Trophoblast cell (in vitro differentiated cells and primary cell): ENCODE measurements at regions not wholly inside any gene's neighbourhood (a gene's known extent, or its start where the extent isn't known, plus 50 kb on each side); places are given as distances from the start of the nearest gene placed in this dataset.

Experiments
- DNase-seq, 2 donors: peaks; one replicate each; pipeline ENCODE4 v3.0.0-alpha.2; 2016
- H2AFZ ChIP-seq: 2 replicates; pipeline ENCODE4 v1.6.1; 2013; ENCODE audit warnings: low read length, moderate library complexity, mild to moderate bottlenecking; ENCODE audit not compliant: insufficient read depth, poor library complexity
- H2AK5ac ChIP-seq: 2 replicates; pipeline ENCODE4 v1.6.1; 2013; ENCODE audit warnings: mild to moderate bottlenecking, low read length
- H2BK120ac ChIP-seq: 2 replicates; pipeline ENCODE4 v1.6.1; 2013; ENCODE audit warnings: low read length, mild to moderate bottlenecking, moderate library complexity; ENCODE audit not compliant: insufficient read depth, poor library complexity
- H2BK12ac ChIP-seq: 2 replicates; pipeline ENCODE4 v1.6.1; 2013; ENCODE audit warnings: mild to moderate bottlenecking, low read length, moderate library complexity
- H2BK5ac ChIP-seq: 2 replicates; pipeline ENCODE4 v1.6.1; 2013; ENCODE audit warnings: low read length, low read depth, moderate library complexity, mild to moderate bottlenecking; ENCODE audit not compliant: poor library complexity
- H3K14ac ChIP-seq: 2 replicates; pipeline ENCODE4 v1.6.1; 2013; ENCODE audit warnings: mild to moderate bottlenecking, low read length
- H3K18ac ChIP-seq: 2 replicates; pipeline ENCODE4 v1.6.1; 2013; ENCODE audit warnings: mild to moderate bottlenecking, low read length
- H3K23ac ChIP-seq: 2 replicates; pipeline ENCODE4 v1.6.1; 2013; ENCODE audit warnings: low read length
- H3K27ac ChIP-seq: 2 replicates; pipeline ENCODE4 v1.5.1; 2013; ENCODE audit warnings: low read depth, mild to moderate bottlenecking, inconsistent platforms, low read length, moderate library complexity
- H3K27me3 ChIP-seq: 2 replicates; pipeline ENCODE4 v1.6.1; 2013; ENCODE audit warnings: inconsistent platforms, mild to moderate bottlenecking, low read length, moderate library complexity; ENCODE audit not compliant: insufficient read depth
- H3K36me3 ChIP-seq, 2 experiments: 1 replicate in 1 of 2; 2 replicates in 1 of 2; pipeline ENCODE4 v1.6.1; 2013; ENCODE audit warnings: low read length in 2 of 2, mild to moderate bottlenecking in 2 of 2, moderate library complexity in 1 of 2; ENCODE audit not compliant: insufficient read depth in 2 of 2, control insufficient read depth in 1 of 2
- H3K4ac ChIP-seq: 2 replicates; pipeline ENCODE4 v1.6.1; 2013; ENCODE audit warnings: low read depth, mild to moderate bottlenecking, low read length, moderate library complexity
- H3K4me1 ChIP-seq, 2 experiments: 1 replicate in 1 of 2; 2 replicates in 1 of 2; pipeline ENCODE4 v1.6.1; 2013; ENCODE audit warnings: low read length in 2 of 2, mild to moderate bottlenecking in 2 of 2, moderate library complexity in 1 of 2; ENCODE audit not compliant: insufficient read depth in 2 of 2, control insufficient read depth in 1 of 2
- H3K4me2 ChIP-seq: 2 replicates; pipeline ENCODE4 v1.6.1; 2013; ENCODE audit warnings: inconsistent platforms, mild to moderate bottlenecking, low read length, moderate library complexity
- H3K4me3 ChIP-seq: 2 replicates; pipeline ENCODE4 v1.5.1; 2013; ENCODE audit warnings: mild to moderate bottlenecking, low read depth, low read length, inconsistent platforms
- H3K79me1 ChIP-seq: one replicate; pipeline ENCODE4 v1.6.1; 2013; ENCODE audit warnings: low read length
- H3K79me2 ChIP-seq: 2 replicates; pipeline ENCODE4 v1.6.1; 2013; ENCODE audit warnings: low read length, mild to moderate bottlenecking; ENCODE audit not compliant: control insufficient read depth, insufficient read depth, poor library complexity
- H3K9ac ChIP-seq: 2 replicates; pipeline ENCODE4 v1.6.1; 2013; ENCODE audit warnings: mild to moderate bottlenecking, low read length
- H3K9me3 ChIP-seq: 2 replicates; pipeline ENCODE4 v1.6.1; 2013; ENCODE audit warnings: low read depth, mild to moderate bottlenecking, control low read depth, inconsistent platforms, low read length; ENCODE audit not compliant: insufficient read depth
- H4K12ac ChIP-seq: 2 replicates; pipeline ENCODE4 v1.6.1; 2013; ENCODE audit warnings: low read depth, mild to moderate bottlenecking, low read length, moderate library complexity
- H4K8ac ChIP-seq: 2 replicates; pipeline ENCODE4 v1.6.1; 2013; ENCODE audit warnings: low read depth, mild to moderate bottlenecking, low read length, moderate library complexity
- H4K91ac ChIP-seq: one replicate; pipeline ENCODE4 v1.6.1; 2013; ENCODE audit warnings: low read depth, mild to moderate bottlenecking, low read length, moderate library complexity
- whole genome bisulfite sequencing: extraction: QIAGEN DNeasy Blood & Tissue Kit; methylation state at CpG from one replicate; pipeline ENCODE4 v1.1.7; 2013; ENCODE audit warnings: missing lambda C conversion rate; ENCODE audit not compliant: insufficient read length, insufficient coverage; ENCODE audit errors: extremely low coverage; 5-methylcytosine and 5-hydroxymethylcytosine counted together

- Histone ChIP-seq H4K91ac (no peak overlapping the region), H2BK120ac (no peak overlapping the region), H3K4me3 (no peak overlapping the region), H3K27me3 (no peaks in the 10 kb centered on the region), H3K27ac (no peak overlapping the region), H2AFZ (no peak overlapping the region), H2AK5ac (no peak overlapping the region), H2BK12ac (no peak overlapping the region), H2BK5ac (no peak overlapping the region), H3K9ac (no peak overlapping the region), H3K79me2 (no peaks in the 10 kb centered on the region), H3K4me2 (no peak overlapping the region), H3K4me1 (peaks cover 0 to 3% of the 10 kb centered on the region in 2 experiments), H4K12ac (no peak overlapping the region), H3K4ac (no peak overlapping the region), H3K23ac (no peak overlapping the region), H4K8ac (no peak overlapping the region), H3K14ac (no peak overlapping the region), H3K36me3 (no peaks in the 10 kb centered on the region), H3K79me1 (no peaks in the 10 kb centered on the region), H3K9me3 (no peaks in the 10 kb centered on the region), H3K18ac (no peak overlapping the region)
- WGBS, result no CpG with 5 or more reads among the region's 1 CpG
- no peak for DNase-seq
Observed at GRCh38 chr5:20098694-20099093, 110.7 kb upstream of the CDH18 start.

DNA sequence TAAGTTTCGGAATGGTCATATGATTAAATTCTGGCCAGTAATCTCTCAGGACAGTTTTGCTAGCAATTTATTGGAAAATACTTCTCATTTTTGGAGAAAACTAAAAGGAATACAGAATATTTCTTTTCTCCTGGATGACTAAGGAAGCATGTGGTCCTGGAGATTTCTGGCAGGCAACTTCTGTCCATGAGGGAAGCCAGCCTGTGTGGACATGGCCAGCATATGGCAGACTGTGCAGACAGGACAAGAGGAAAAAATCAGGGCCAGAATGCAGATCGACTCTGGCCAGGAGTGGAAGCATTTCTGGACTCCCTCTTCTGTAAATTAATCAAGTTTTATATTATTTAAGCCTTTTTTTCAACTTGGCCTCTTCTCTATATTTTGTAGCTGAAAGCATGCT is 100.4 kb upstream of the CDH18 start:
- Histone ChIP-seq H3K4me1 (no peaks in the 10 kb centered on the region), H3K36me3 (peaks cover 0 to 1% of the 10 kb centered on the region in 2 experiments), H3K27me3 (no peaks in the 10 kb centered on the region), H3K14ac (no peak overlapping the region), H4K12ac (no peak overlapping the region), H2BK120ac (no peak overlapping the region), H2AFZ (no peak overlapping the region), H3K4ac (no peak overlapping the region), H3K9me3 (no peaks in the 10 kb centered on the region), H3K4me3 (no peak overlapping the region), H3K79me2 (no peaks in the 10 kb centered on the region), H2BK5ac (no peak overlapping the region), H3K79me1 (no peaks in the 10 kb centered on the region), H4K91ac (no peak overlapping the region), H3K9ac (no peak overlapping the region), H3K23ac (no peak overlapping the region), H3K4me2 (no peak overlapping the region), H3K18ac (no peak overlapping the region), H3K27ac (no peak overlapping the region), H2AK5ac (no peak overlapping the region), H4K8ac (no peak overlapping the region), H2BK12ac (no peak overlapping the region)
- no peak for DNase-seq
- no CpG with 5 or more reads among the region's 2 CpGs for WGBS

GRCh38 chr5:20087299-20087698 is 99.3 kb upstream of the CDH18 start:
- Histone ChIP-seq H4K91ac (no peak overlapping the region), H3K18ac (no peak overlapping the region), H3K4me1 (no peaks in the 10 kb centered on the region), H2AFZ (no peak overlapping the region), H3K23ac (no peak overlapping the region), H3K4me2 (no peak overlapping the region), H3K14ac (no peak overlapping the region), H3K27ac (no peak overlapping the region), H4K8ac (no peak overlapping the region), H2BK5ac (no peak overlapping the region), H3K9me3 (no peaks in the 10 kb centered on the region), H3K4me3 (no peak overlapping the region), H2BK12ac (no peak overlapping the region), H3K4ac (no peak overlapping the region), H2AK5ac (no peak overlapping the region), H4K12ac (no peak overlapping the region), H3K79me2 (no peaks in the 10 kb centered on the region), H3K79me1 (no peaks in the 10 kb centered on the region), H2BK120ac (no peak overlapping the region), H3K9ac (no peak overlapping the region), H3K27me3 (no peaks in the 10 kb centered on the region), H3K36me3 (peaks cover 0 to 1% of the 10 kb centered on the region in 2 experiments)
- DNase-seq, result no peak
- WGBS, result no CpG with 5 or more reads among the region's 2 CpGs

DNA sequence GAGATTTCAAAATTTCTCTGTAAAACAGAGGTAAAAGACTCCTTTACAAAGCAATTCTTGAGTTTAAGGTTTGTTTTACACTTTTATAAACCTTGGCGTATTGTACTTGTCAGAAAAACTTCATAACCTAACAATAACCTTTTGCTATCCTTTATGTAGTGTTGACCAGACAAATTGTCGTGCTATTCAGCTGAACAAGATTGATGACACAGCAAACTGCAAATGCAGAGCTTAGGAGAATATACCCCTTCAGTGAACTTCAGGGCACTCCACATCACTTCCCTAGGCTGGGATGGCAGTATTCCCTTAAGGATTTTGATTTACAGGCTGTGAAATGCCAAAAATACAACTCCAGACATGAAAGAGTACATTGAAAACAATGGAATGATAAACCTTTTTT is 89.2 kb upstream of the CDH18 start:
- H3K4me1 ChIP-seq, result no peaks in the 10 kb centered on the region
- H2AFZ ChIP-seq, result no peak overlapping the region
- H4K91ac ChIP-seq, result no peak overlapping the region
- H4K8ac ChIP-seq, result no peak overlapping the region
- no peak overlapping the region for H3K23ac ChIP-seq
- no peaks in the 10 kb centered on the region for H3K9me3 ChIP-seq
- no peak overlapping the region for H2BK120ac ChIP-seq
- WGBS, result no CpG with 5 or more reads among the region's 2 CpGs
- no peak overlapping the region for H2BK12ac ChIP-seq
- H3K79me2 ChIP-seq, result no peaks in the 10 kb centered on the region
- H3K79me1 ChIP-seq, result no peaks in the 10 kb centered on the region
- no peaks in the 10 kb centered on the region for H3K27me3 ChIP-seq
- H3K4ac ChIP-seq, result no peak overlapping the region
- H3K36me3 ChIP-seq, result no peaks in the 10 kb centered on the region
- no peak overlapping the region for H3K4me2 ChIP-seq
- no peak overlapping the region for H3K4me3 ChIP-seq
- no peak overlapping the region for H3K14ac ChIP-seq
- no peak for DNase-seq
- no peak overlapping the region for H3K27ac ChIP-seq
- H4K12ac ChIP-seq, result no peak overlapping the region
- no peak overlapping the region for H3K9ac ChIP-seq
- H2AK5ac ChIP-seq, result no peak overlapping the region
- no peak overlapping the region for H3K18ac ChIP-seq
- H2BK5ac ChIP-seq, result no peak overlapping the region
